B cell (primary cell): ENCODE measurements at regions not wholly inside any gene's neighbourhood (a gene's known extent, or its start where the extent isn't known, plus 50 kb on each side); places are given as distances from the start of the nearest gene placed in this dataset.

ENCODE experiments used
- EZH2 ChIP-seq: IDR thresholded peaks from 2 replicates; pipeline ENCODE4 v1.6.1; 2012; ENCODE audit warnings: borderline replicate concordance, low read depth, mild to moderate bottlenecking, moderate library complexity, low read length; ENCODE audit not compliant: insufficient read depth, poor library complexity, severe bottlenecking
- TF ChIP-seq, protein P1 (sequence below): fragments of 200-600 bp; IDR thresholded peaks from one replicate; pipeline ENCODE4 v1.8.0; 2022; ENCODE audit warnings: antibody characterized with exemption, mild to moderate bottlenecking

DNA sequence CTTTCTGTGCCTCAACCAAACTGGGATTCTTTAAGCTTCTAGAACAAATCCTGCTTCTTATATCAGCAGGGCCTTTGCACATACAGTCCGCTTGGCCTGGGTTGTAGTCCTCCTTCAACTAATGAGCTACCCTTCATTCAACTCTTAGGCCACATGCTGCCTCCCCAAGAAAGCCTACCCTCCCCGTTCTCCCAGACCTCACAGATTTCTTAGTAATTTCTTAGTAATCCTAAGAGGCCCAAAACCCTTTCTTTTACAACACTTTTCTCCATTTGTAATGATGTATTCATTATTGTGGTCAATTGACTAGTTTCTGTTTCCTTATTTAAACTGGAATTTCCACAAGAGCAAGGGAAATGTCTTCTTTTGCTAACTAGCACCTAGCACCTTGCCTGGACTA lies 233.1 kb downstream of the PPP1R2C start:
- TF ChIP-seq, protein P1, sequence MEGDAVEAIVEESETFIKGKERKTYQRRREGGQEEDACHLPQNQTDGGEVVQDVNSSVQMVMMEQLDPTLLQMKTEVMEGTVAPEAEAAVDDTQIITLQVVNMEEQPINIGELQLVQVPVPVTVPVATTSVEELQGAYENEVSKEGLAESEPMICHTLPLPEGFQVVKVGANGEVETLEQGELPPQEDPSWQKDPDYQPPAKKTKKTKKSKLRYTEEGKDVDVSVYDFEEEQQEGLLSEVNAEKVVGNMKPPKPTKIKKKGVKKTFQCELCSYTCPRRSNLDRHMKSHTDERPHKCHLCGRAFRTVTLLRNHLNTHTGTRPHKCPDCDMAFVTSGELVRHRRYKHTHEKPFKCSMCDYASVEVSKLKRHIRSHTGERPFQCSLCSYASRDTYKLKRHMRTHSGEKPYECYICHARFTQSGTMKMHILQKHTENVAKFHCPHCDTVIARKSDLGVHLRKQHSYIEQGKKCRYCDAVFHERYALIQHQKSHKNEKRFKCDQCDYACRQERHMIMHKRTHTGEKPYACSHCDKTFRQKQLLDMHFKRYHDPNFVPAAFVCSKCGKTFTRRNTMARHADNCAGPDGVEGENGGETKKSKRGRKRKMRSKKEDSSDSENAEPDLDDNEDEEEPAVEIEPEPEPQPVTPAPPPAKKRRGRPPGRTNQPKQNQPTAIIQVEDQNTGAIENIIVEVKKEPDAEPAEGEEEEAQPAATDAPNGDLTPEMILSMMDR, result no peak
- no peak for TF ChIP-seq EZH2
